GM19023 (cell line): ENCODE measurements at regions not wholly inside any gene's neighbourhood (a gene's known extent, or its start where the extent isn't known, plus 50 kb on each side); places are given as distances from the start of the nearest gene placed in this dataset.

ENCODE experiments used
- ATAC-seq: cut with Tn5 transposase; IDR thresholded peaks from one replicate; pipeline ENCODE4 v1.9.1; 2021; ENCODE audit warnings: mild to moderate bottlenecking, moderate library complexity; ENCODE audit not compliant: unreplicated experiment

DNA sequence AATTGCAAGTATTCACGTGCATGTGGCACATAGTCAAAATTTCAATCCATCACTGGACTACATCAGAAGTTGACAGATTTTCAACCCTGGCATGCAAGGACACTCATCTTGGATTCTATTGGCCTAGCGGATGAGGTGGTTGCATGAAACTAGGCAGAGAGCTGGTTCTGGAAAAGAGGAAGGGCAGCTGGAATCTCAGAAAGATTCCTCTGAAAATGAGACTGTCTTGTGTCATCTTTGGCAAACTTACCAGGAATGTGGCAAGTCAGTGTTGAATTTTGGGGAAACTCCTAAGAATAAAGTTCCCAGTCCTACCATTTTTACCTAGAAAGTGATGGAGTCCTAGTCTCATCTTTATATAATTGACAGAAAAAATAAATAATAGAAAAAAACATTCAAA, 384.3 kb upstream of the NR2F2 start:
- no peak for ATAC-seq

DNA sequence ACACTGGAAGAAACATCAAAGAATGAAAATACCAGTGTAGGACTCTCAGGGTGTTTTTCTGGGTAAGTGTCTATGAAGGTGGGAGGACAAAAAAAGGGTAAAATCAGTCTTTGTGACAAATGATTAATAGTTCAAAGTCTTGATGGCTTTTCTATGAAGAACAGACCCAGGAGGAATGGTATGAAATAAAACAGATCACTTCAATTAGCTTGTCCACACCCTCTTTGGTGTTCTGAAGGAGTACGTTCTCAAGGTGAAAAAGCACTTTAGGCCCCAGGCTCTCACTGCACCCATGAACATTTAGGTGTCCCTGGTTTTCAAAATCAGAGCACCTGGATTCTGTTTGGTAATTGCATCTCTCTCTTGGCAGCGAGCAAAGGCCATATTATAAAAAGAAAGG, 383.6 kb upstream of the NR2F2 start:
- ATAC-seq, result no peak

DNA sequence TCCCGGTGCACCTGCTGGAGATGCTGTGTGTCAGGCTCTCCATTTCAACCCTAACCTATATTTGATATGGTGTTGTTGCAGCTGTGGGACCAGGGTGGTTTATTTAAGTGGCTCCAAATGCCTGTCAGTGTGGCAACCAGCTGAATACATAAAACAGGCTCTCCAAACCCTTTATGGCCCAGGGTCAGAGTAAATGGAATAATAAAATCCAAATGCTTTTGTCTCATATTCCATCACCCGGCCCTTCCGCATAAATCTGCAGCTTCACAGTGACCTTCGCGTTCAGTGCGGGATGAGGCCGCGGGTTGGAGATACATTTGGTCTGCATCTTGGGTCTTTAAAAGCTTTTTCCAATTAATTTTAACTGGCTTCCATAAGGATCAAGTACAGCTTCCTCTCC, 382.1 kb upstream of the NR2F2 start:
- ATAC-seq, result no peak

DNA sequence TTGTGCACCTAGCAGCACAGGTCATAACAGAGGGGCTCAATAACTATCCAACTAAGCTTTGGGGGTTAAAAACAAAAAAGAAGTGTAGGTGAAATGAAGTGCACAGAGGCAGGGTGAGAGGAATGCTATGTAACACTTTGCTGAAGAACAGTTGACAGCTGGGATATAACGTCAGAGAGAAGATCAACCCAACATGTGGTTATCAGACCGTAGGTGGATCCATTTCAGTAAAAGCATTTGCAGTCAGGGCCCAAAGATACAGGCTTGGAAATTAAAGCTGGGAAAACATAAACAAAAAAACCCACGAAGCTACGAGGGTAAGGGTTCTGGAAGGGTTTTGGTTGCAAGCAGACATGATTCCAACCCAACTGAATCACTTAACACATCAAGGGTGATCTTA, 377.5 kb upstream of the NR2F2 start:
- ATAC-seq, result no peak

DNA sequence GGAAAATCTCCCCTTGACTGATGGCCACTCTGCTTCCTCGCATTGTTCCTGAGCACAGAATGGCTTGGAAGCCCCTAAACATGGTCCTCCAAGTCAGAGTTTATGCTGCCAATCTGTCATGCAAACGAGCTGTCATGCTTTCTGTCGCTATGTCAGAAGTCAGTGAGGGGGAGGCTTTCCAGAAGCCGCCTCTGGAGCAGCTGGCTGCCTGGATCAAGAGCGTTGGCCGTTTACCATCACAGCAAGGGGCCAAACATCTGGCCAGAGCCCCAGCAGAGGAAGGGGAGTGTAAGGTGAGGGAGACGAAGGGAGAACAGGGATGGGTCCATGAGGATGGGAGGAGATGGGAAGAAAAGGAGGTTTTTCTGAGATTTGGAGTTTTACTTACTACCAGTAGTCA, 372.6 kb upstream of the NR2F2 start:
- ATAC-seq, result no peak

DNA sequence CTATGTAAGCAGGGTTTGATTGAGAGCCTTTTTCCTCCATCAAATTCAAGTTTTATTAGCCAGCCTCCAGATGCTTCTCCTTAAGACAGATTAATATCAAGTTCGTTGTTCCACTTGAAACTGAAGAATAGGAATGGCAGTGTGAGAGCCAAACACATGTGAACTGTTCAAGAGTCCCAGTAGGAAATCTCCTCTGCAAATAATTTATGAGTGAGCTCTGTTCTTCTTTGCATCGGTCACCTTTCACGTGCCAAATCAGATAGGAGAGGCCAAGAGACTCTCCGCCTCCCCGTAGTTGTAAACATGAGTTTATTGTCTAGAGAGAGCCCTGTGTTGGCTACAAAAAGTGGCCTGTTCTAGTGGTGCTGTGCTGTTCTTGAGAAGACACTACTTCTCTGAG, 372.1 kb upstream of the NR2F2 start:
- ATAC-seq, result no peak

DNA sequence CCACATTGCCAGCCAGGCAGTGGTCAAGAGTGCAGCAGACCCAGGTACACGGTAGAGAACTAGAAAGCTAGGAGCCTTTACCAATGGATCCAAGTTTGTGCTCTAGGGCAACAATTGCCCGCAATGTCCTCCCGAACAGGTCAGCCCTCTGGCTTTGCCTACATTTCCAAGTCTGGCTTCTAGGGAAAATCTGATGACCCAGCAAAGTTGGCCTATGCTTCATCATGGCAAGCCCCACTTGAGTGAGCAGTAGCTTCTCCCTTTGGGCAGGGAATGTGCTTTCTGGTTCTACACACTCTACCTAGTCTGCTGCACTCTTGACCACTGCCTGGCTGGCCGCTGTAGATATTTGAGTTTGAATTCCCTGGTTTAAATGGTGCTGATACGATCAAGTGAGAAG, 361.6 kb upstream of the NR2F2 start:
- ATAC-seq, result no peak

DNA sequence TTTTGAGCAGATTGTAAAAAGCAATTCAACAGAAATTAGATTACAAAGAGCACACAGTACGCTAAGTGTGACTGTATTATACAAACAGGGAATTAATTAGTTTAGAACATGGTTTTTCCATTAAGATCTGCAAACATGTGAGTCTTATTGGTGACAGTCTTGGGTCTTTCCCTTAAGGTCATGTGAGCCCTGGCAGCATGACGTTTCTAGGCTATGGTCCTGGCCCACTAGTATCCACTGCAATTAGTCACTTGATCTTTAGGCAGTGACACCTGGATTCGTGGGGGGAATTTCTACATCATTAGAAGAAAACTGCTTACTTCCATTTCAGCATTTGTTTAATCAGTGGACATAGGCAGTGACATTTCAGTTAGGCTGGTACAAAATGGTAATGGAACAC, 360.2 kb upstream of the NR2F2 start:
- no peak for ATAC-seq

DNA sequence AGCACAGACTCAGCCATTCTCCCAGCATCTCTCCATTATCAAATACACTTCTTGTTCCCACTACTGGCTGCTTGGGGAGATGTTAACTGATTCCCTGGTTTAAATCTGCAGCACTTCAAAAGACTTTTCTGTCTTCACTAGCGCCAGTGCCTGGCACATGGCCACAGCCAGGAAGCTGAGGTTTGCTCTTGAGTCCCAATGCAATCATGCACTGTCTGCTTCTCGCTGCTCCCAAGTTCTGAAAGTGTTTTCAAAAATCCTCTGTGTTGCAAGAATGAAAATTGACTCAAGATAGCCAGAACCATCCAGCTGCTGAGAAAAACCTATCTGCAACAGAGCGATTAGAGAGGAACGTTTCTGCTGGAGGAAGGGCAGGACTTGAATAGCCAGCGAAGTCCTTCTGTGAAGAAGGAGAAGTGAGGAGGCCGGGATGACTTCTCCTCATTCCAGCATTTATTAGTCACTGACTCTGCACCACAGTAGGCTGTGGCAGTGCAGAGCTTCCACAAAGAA, 358.4 kb upstream of the NR2F2 start:
- ATAC-seq, result no peak

DNA sequence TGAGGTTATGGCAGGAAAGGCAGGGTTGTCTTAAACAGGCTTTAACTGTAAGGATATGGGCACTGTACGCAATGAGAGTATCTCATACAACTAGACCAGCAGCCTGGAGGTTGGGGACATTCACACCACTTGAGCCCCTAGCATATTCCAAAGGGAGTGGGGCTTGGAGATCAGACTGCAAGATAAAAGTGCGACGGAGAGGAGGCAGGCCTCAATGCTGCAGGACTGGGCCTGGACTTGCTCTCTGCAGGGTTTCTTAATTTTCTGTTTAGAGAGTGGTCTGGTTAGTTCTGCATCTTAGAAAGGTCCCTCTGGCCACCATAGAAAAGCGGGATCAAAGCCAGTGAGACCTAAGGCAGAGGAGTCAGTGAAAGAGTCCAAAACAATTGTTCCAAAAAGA, 357.7 kb upstream of the NR2F2 start:
- ATAC-seq, result no peak

DNA sequence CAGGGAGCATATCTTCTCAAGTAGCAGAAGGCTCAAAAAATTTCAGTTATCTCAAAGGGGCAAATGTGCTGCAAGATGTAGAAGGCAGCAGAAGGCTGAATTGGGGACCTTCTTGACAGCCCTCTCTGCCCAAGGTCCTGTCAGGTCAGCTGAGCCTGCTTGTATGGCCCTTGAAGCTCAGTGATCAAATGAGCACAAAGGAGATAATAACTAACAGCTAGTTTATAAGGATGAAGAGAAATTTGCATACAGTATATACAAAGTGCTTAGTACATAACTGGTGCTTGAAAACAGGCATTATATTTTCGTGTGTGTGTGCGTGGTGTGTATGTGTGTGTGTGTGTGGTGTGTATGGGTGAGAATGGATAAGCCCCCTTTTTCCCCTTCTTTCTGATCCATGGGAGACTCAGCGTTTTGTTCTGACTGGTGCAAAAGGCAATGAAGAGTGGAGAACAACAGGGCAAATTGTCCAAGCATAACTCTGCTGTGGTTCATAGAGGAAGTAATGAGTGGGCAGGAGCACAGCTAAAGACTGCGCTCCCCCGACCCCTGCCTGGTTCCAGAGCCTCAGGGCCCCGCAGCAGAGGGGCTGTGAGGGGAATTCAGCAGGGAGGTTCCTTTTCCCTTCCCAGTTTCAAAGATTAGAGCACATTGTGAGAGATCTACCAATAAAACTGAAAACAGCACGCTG, 356.8 kb upstream of the NR2F2 start:
- ATAC-seq, result no peak

DNA sequence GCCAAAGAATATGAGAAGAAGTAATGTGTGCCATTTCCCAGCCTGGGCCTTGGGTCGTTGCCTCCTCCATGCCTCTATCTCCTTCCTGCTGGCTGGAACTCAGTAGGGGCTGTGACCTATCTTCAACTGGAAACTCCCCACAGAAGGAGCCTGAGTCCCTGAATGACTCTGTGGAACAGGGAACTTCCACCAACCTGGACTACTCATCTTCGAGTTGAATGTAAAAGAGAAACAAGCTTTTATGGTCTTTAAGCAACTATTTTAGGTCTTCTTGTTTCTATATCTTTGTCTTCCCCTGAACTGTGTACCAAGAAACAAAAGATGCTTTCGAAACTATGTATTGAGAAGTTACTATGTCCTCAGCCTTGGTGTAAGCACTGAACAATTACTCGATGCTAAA, 355.3 kb upstream of the NR2F2 start:
- no peak for ATAC-seq

DNA sequence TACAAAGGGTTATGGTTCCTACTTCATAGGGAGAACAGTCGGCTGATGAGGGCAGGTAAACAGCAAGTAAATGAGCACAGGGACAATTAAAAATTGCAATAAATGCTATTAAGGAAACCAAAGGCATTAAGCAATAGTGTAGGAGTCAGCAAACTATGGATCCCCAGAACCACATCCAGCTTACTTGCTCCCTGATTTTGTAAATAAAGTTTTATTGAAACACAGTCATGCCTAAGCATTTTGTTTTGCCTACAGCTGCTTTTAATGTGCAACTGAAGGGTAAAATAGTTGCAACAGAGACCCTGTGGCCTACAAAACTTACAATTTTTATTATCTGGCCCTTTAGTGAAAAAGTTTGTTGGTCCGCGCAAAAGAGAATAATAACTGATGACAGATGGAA, 351.2 kb upstream of the NR2F2 start:
- ATAC-seq, result no peak

DNA sequence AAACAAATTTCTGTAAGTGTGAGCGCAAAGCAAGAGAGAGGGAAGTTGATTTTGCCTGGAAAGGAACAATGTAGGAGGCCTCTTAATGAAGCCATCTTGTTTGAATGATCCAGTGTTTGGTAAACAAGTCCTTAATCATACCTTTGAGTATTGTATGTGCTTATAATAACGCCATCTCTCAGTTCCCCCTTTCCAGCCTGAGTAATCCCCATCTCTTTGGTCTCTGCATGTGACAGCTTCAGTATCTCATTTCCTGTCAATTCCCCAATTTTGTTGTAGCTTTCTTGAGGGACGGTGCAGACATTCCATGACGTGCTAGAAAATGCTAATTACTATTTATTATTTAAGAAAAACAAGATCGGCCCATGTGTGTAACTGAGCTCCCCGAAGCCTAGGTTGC, 349.3 kb upstream of the NR2F2 start:
- ATAC-seq, result no peak

DNA sequence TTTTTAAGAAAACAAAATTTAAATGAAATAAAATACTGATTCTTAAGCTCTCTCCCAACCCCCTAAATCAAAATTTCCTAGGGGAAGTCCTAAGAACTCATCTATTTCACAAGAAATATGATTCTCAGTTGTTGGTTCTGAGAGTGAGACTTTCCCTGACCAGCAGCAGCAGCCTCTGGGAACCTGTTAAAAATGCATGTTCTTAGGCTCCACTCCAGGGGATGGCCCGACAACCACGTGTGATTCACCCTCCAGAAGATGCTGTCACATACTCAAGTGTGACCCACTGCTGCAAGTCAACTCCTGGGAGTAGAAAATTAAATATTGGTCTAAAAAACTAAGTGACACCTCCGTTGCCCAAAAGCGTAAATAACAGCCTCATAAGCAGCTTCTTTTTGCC, 343.2 kb upstream of the NR2F2 start:
- no peak for ATAC-seq

DNA sequence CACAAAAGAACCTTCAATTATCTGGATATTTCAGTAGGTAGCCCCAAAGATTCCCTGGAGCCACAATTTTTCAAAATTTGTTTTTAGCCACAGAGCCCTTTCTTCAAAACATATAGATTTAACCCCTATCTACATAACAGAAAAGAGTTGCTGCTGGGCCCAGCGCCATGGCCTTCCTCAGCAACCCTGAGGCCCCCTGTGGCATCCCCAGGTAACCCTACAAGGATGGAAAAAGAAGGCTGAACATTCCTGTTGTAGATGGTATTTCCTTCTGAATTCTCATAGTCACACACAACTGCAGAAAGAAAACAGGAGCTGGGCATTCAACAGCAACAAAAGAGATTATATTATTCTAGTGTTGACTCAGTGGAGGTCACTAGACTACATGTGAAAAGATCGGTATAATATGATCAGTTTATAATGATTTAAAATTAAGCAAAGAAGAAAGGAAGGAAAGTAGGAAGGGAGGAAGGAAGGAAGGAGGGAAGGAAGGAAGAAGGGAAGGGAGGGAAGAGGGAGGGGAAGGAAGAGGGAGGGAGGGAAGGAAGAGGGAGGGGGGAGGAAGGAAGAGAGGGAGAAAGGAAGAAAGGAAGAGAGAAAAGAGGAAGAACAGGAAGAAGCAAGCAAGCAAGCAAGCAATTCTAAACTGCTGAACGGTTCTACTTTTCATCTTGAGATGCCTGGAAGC, 342.5 kb upstream of the NR2F2 start:
- no peak for ATAC-seq

DNA sequence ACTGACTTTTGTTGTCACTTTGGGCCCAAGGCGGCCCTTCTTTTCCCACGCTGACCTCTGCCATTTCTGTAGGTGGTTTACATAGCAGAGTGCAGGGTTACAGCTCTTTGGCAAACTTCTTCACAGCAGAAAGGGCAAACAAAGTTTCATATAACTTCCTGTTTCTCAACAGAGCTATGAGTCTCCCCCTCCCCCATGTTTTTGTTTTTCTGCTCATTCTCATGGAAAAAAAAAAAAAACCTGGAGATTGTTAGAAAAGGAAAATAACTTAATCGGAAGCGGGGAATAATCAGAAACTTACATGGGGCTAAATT, 342.0 kb upstream of the NR2F2 start:
- no peak for ATAC-seq

DNA sequence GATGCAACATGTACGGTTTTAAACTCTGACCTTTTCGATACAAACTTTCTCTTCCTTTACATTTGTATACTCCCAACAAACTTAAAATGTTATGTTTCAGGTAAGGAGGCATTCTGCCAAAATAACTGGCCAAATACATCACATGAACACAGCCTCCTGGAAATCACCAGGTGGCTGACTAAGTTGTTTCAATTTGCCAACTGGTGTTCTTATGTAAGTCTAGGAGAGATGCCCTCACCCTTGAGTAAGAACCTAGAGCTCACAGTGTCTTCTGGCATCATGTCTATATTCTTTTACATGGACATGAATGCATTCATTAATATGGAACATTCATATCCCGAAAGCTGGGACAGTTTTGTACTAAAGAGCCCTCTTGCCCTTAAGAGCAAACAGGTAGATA, 341.1 kb upstream of the NR2F2 start:
- ATAC-seq, result no peak

DNA sequence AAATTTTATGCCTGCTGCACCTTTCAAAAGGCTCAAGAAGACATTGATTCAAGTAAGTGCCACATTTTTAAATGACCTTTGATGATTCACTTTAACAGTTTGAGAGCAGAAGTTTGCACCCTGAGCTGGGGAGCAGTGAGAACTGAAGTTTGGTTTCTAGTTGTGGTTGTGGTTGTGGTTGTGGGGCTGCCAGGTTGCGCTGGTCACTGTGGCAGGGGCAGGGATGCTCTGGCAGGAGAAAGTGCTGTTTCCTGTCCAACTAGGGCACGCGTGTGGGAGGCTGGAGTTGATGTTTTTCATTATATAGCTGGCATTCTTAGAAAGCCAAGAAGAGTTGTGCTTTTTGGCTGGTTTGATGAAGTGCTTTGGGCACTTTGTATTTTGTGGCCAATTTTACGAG, 339.7 kb upstream of the NR2F2 start:
- no peak for ATAC-seq

DNA sequence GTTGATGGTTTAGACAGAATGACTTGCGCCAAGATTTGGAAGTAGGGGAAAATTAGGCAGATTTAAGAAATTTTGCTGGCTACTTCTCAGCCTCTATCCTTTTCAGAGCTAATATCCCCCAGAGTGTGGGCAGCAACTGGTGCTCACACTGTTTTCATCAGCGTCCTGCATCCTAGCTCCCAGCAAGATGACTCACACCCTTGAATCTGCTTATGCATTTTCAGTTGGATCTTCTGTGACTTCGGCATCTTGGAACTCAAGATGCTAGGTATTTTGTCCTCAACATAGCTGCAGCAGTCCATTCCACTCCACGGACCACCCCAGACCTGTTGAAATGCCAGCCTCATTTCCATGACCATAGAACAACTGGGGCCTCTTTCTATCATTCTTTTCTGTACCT, 336.1 kb upstream of the NR2F2 start:
- ATAC-seq, result no peak

DNA sequence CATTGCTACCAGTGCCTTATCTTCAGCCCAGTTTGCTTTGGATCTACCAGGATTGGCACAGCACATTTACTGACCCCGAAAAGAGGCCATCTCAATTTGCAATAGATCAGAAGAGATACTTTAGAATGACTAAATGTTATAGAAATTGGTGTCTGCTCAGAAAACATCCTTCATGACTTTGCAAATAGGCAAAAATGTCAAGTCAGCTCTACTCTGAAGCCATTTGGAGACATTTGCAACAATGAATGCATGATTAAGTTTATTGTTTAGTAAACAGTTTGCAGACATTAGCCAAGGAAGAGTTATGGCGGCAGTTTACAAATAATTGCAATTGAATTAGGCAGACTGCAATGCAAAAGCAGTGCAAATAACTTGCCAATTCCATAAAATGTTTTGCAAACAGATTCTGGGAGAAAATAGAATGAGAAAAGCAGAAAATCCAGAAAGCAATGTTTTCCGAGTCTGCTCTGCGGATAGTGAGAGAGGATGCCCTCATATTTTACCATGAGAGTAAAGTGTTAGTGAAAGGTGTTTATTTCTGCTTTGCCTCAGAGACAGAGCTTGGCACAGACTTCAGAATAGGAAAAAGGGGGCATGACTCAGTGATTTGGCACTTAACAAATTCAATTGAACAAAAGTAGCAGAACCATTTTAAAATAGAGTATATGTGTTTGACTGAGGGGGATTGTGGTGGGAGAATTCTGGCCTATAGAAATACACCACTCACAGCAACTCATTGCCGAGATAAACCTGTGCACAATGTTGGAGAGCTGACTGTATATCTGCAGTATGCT, 334.9 kb upstream of the NR2F2 start:
- ATAC-seq, result no peak

DNA sequence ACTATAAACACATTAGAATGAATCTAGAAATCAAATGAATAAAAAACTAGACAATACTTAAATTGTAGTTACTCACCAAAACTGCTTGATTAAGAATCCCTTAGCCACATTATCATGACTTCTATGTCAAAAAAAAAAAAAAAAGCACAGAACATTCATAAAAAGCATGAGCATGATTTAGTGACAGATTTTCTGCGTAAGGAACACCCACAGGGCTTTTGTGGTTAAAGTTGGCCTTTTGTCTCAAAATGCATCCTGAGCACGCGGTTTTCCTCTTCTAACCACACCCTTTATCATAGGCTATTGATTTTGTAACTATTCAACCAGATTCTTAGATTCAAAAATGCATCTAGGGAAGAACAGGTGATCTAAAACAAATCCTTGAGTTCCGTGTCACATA, 334.0 kb upstream of the NR2F2 start:
- no peak for ATAC-seq
